NT2/D1 (cell line): ENCODE measurements at regions not wholly inside any gene's neighbourhood (a gene's known extent, or its start where the extent isn't known, plus 50 kb on each side); places are given as distances from the start of the nearest gene placed in this dataset.

ENCODE experiments used
- DNase-seq: peaks from one replicate; pipeline ENCODE4 v3.0.0-alpha.2; 2011; ENCODE audit warnings: low read depth, low spot score
- H3K27me3 ChIP-seq: 2 replicates; pipeline ENCODE4 v1.6.0; 2011; ENCODE audit warnings: mild to moderate bottlenecking; ENCODE audit not compliant: insufficient read length, insufficient read depth
- H3K36me3 ChIP-seq: 2 replicates; pipeline ENCODE4 v1.6.1; 2011; ENCODE audit warnings: mild to moderate bottlenecking, low read length, mixed read lengths; ENCODE audit not compliant: insufficient read depth, insufficient read length
- H3K4me1 ChIP-seq: 2 replicates; pipeline ENCODE4 v1.5.1; 2011; ENCODE audit not compliant: insufficient read depth, insufficient read length
- H3K4me3 ChIP-seq: 2 replicates; pipeline ENCODE4 v1.5.1; 2011; ENCODE audit warnings: low read depth; ENCODE audit not compliant: insufficient read length
- H3K9ac ChIP-seq: 2 replicates; pipeline ENCODE4 v1.6.0; 2011; ENCODE audit warnings: low read depth; ENCODE audit not compliant: insufficient read length
- H3K9me3 ChIP-seq: 2 replicates; pipeline ENCODE4 v1.5.1; 2011; ENCODE audit warnings: mild to moderate bottlenecking, low read length; ENCODE audit not compliant: insufficient read depth
- SUZ12 ChIP-seq: IDR thresholded peaks from 2 replicates; pipeline ENCODE4 v1.6.1; 2011; ENCODE audit not compliant: insufficient read length, insufficient read depth; ENCODE audit errors: extremely low read depth
- YY1 ChIP-seq: IDR thresholded peaks from 2 replicates; pipeline ENCODE4 v1.6.1; 2011; ENCODE audit not compliant: insufficient read length, insufficient read depth
- ZNF274 ChIP-seq: IDR thresholded peaks from 2 replicates; pipeline ENCODE4 v1.6.1; 2011; ENCODE audit warnings: mild to moderate bottlenecking, low read depth, low read length

DNA sequence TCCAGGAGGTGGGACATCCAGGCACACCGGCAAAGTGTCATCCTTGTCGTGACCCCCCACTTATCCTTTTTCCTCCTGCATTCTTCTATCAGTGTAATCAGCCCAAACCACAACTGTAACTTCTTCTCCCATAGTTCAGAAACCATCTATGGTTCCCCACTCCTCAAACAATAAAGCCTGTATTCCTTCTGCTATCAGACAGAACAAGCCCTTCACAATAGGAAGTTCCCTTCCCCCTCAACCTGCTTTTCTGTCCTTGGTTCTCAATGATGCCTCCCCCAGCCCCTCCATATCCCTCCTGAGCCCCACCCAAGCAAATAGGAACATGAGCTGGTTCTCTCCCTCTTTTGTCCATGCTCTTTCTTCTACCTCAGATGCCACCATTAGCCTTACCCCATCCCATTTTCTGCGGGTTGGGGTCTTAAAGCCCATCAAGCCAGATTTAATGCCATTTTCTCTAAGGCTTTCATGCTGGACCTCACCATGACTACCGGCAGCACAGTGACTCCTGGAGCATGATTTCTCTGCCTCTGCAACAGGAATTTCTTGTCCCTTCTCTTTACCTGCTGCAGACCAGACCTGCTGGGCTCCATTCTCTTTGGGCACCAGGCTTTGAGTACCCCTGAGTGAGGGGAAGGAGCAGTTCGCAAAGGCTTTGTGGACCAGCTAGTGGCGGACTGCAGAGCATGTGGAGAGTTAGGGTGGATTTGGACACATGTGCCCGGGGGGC lies 92.8 kb upstream of the PAX2 start:
- Histone ChIP-seq H3K9me3 (no peaks in the 10 kb centered on the region), H3K4me1 (no peaks in the 10 kb centered on the region), H3K9ac (no peak overlapping the region), H3K27me3 (peaks cover 47% of the 10 kb centered on the region), H3K4me3 (no peak overlapping the region), H3K36me3 (no peaks in the 10 kb centered on the region)
- DNase-seq: no peak
- TF ChIP-seq SUZ12: no peak
- no peak for TF ChIP-seq YY1
- TF ChIP-seq ZNF274: no peak

DNA sequence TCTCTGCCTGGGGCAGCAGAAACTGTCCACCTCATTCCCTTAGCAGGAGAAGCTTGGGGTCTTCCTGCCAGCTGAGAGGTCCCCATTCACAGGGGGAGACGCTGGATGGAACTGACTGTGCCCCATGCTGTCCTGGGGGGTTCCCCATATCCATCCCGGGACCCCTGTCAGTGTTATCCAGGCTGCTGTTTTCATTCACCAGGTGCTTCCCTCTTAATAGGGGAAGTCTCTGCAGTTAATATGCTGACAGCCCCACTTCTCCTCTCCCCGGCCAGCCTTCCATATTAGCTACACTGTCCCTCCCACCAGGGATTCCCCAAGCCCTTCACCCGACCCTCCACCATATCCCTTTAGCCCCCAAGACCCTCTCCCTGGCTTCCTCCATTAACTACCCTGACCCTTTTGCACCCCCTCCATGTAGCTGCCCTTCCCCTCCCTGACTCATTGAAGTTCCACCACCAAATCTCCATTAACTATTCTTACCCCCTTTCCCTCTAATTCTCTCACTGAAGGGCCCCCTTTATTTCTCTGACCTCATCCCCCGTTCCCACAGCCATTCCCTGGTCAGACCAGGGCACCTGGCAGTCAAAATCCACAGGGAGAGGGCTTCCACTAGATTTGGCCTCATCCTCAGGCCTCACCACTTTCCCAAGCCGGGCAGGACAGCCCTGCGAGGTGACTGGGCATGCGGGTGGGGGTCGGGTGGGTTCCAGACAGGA lies 92.0 kb upstream of the PAX2 start:
- H3K4me3 ChIP-seq: no peak overlapping the region
- no peaks in the 10 kb centered on the region for H3K4me1 ChIP-seq
- no peaks in the 10 kb centered on the region for H3K9me3 ChIP-seq
- H3K36me3 ChIP-seq: no peaks in the 10 kb centered on the region
- no peak overlapping the region for H3K9ac ChIP-seq
- DNase-seq: no peak
- peaks cover 55% of the 10 kb centered on the region for H3K27me3 ChIP-seq
- TF ChIP-seq ZNF274 (no peak), YY1 (no peak), SUZ12 (no peak)

DNA sequence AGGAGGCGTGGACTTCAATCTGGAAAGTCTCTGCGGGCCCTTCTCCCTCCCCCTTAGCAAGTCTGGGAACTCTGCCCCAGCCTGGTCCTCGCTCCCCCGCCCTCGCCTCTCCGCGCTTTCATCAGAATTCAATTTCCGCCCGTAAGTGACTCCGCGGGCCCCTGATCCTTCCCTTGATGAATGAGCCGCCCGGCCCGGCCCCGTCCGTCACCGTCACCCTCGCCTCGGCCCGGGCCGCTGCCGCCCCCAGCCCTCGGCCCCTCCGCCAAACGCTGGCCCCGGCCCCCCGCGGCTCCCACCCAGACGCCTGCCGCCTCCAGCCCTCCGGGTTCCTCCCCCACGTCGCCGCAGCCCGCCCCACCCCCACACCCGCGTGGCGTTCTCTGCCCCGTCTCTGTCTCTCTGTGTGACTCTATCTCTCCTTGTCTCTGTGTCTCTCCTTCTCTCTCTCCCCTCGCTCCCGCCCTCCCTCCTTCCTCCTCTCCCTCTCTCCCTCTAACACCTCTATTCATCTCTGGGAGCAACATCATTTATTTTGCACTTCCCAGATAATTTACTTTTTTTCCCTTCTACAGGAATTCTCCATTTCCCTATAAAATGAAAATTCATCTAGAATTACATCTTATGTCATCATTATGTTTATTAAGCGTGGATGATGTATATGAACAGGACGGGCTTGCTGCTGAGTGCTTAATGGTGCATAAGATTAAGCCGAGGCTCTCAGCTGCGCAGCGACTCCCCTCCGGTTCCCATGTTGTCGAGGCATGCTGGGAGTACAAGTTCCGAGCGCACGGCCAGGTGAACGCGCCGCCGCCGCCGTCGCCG lies 91.2 kb upstream of the PAX2 start:
- DNase-seq: no peak
- peak overlapping the region; percentile 41 for H3K4me3 ChIP-seq
- no peaks in the 10 kb centered on the region for H3K4me1 ChIP-seq
- no peaks in the 10 kb centered on the region for H3K9me3 ChIP-seq
- no peak for TF ChIP-seq ZNF274
- no peak for TF ChIP-seq SUZ12
- no peak for TF ChIP-seq YY1
- H3K9ac ChIP-seq: no peak overlapping the region
- peaks cover 62% of the 10 kb centered on the region for H3K27me3 ChIP-seq
- H3K36me3 ChIP-seq: no peaks in the 10 kb centered on the region

GRCh38 chr10:100654782-100655325 lies 90.5 kb upstream of the PAX2 start:
- Histone ChIP-seq H3K4me1 (no peaks in the 10 kb centered on the region), H3K27me3 (peaks cover 69% of the 10 kb centered on the region), H3K9ac (peak overlapping the region; percentile 50), H3K4me3 (peak overlapping the region; percentile 41), H3K9me3 (no peaks in the 10 kb centered on the region), H3K36me3 (no peaks in the 10 kb centered on the region)
- no peak for DNase-seq
- TF ChIP-seq YY1 (no peak), SUZ12 (no peak), ZNF274 (no peak)

DNA sequence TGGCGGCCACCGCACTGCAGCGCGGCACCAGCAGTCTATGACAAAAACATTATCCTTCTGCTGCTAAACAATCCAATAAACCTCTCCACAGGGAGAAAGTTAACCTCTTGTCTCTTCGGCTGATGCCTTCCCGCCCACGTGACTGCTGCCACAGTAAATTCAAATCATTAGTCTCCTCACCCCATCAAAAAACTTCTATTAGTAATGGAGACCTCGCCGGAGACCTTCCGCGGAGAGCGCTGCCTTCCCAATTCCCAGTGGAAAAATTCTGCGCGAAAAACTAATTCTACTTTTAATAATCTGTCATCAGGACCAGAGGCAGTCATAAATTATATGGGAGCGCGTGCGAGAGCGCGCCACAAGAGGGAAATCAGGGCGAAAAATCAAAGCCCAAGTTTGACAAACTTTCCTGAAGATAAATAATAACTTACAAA lies 90.0 kb upstream of the PAX2 start:
- no peak for TF ChIP-seq YY1
- no peak for TF ChIP-seq SUZ12
- no peak for TF ChIP-seq ZNF274
- peaks cover 74% of the 10 kb centered on the region for H3K27me3 ChIP-seq
- no peak overlapping the region for H3K9ac ChIP-seq
- no peak overlapping the region for H3K4me3 ChIP-seq
- DNase-seq: no peak
- H3K36me3 ChIP-seq: no peaks in the 10 kb centered on the region
- no peaks in the 10 kb centered on the region for H3K9me3 ChIP-seq
- no peaks in the 10 kb centered on the region for H3K4me1 ChIP-seq

DNA sequence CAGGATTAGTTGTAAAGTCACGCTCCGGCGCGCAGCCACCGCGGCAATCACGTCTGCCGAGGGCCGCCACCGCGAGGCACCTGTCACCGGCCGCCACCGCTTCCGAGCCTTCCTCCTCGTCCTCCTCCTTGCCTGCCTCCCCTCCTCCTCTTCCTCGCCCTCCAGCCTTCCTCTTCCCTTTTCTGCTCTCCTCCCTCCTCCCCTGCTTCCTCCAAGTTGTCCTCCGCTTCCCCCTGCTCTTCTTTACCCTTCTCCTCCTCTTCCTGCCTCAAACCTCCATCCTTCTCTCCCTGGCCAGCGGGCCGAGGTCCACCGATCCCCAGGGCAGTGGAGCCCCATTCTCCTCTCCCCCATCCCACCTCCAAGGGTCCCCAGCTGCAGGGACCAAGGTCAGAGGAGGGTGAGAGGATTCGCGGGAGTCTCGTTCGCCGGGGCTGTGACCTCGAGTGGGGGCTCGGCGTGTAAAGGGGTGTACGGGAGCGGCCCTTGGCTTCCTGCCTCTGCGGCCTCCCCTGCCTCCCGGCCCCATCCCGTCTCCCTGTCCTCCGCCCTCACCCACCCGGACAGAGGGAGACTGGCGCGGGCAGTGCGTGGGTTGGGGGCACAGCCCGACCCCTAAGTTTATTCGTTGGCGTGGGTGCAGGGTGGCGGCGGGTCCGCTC lies 89.5 kb upstream of the PAX2 start:
- Histone ChIP-seq H3K27me3 (peaks cover 78% of the 10 kb centered on the region), H3K36me3 (no peaks in the 10 kb centered on the region), H3K4me3 (peak overlapping the region; percentile 34), H3K9me3 (no peaks in the 10 kb centered on the region), H3K9ac (peak overlapping the region; percentile 61), H3K4me1 (no peaks in the 10 kb centered on the region)
- DNase-seq: no peak
- TF ChIP-seq SUZ12: no peak
- TF ChIP-seq ZNF274: no peak
- no peak for TF ChIP-seq YY1
